A673 (cell line): ENCODE measurements at regions not wholly inside any gene's neighbourhood (a gene's known extent, or its start where the extent isn't known, plus 50 kb on each side); places are given as distances from the start of the nearest gene placed in this dataset.

Experiments
- EZH2 ChIP-seq: fragments of 200-600 bp; sonication (generic); IDR thresholded peaks from 2 replicates; pipeline ENCODE4 v1.6.1; 2017; ENCODE audit warnings: borderline replicate concordance, low read depth, mild to moderate bottlenecking, mixed read lengths, antibody characterized with exemption, low read length; ENCODE audit not compliant: poor library complexity, severe bottlenecking
- TF ChIP-seq, protein P1 (sequence below): fragments of 300-800, 200-600 bp; sonication (generic); conservative IDR thresholded peaks from 2 replicates; pipeline ENCODE4 v1.5.1; 2017; ENCODE audit warnings: low read depth, mild to moderate bottlenecking, antibody characterized with exemption, low read length, moderate library complexity, mixed read lengths

DNA sequence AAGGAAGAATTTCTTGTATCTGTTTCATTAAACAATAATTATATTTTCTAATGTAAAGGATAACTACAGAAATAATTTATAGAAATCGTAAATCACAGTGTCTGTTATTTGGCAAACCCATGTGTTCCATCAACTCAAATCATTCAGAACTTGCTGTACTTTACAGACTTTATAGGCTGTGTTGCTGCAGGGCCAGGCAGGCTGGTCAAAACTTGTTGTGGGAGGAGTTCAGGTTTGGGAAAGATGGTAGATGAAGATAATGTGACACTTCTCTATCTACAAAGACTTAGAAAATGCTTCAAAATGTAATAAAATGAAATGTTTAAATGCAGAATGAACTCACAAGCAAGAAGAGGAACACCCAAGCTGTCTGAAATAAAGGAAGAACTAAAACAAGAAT, 183.4 kb downstream of the SEMA6D start:
- TF ChIP-seq, protein P1, sequence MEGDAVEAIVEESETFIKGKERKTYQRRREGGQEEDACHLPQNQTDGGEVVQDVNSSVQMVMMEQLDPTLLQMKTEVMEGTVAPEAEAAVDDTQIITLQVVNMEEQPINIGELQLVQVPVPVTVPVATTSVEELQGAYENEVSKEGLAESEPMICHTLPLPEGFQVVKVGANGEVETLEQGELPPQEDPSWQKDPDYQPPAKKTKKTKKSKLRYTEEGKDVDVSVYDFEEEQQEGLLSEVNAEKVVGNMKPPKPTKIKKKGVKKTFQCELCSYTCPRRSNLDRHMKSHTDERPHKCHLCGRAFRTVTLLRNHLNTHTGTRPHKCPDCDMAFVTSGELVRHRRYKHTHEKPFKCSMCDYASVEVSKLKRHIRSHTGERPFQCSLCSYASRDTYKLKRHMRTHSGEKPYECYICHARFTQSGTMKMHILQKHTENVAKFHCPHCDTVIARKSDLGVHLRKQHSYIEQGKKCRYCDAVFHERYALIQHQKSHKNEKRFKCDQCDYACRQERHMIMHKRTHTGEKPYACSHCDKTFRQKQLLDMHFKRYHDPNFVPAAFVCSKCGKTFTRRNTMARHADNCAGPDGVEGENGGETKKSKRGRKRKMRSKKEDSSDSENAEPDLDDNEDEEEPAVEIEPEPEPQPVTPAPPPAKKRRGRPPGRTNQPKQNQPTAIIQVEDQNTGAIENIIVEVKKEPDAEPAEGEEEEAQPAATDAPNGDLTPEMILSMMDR = no peak
- no peak for TF ChIP-seq EZH2
